HL-60 (cell line): ENCODE measurements at regions not wholly inside any gene's neighbourhood (a gene's known extent, or its start where the extent isn't known, plus 50 kb on each side); places are given as distances from the start of the nearest gene placed in this dataset.

Experiments used
- DNase-seq, 2 experiments: peaks; one replicate each; pipeline ENCODE4 v3.0.0-alpha.2; 2010 to 2020; ENCODE audit warnings: low read depth in 1 of 2, low spot score in 1 of 2
- H3K27ac ChIP-seq: fragments of 250-450 bp; sonication (Bioruptor Pico); replicated peaks from 2 replicates; pipeline ENCODE4 v1.5.1; 2020; ENCODE audit warnings: mild to moderate bottlenecking, moderate library complexity
- H3K27me3 ChIP-seq: fragments of 250-450 bp; sonication (Bioruptor Pico); 2 replicates; pipeline ENCODE4 v1.5.1; 2021; ENCODE audit warnings: mild to moderate bottlenecking, moderate library complexity; ENCODE audit not compliant: insufficient read depth, poor library complexity, severe bottlenecking
- H3K4me3 ChIP-seq: replicated peaks from 2 replicates; pipeline ENCODE4 v1.5.1; 2011; ENCODE audit warnings: mild to moderate bottlenecking, control low read depth, low read length; ENCODE audit not compliant: insufficient read depth
- GABPA ChIP-seq: IDR thresholded peaks from 2 replicates; pipeline ENCODE4 v1.6.1; 2012; ENCODE audit warnings: low read depth
- POLR2AphosphoS5 ChIP-seq: IDR thresholded peaks from 2 replicates; pipeline ENCODE4 v1.6.1; 2012; ENCODE audit warnings: low read depth
- SPI1 ChIP-seq: IDR thresholded peaks from 2 replicates; pipeline ENCODE4 v1.6.1; 2012; ENCODE audit warnings: low read depth, mild to moderate bottlenecking, borderline replicate concordance
- TF ChIP-seq, protein P1 (sequence below): IDR thresholded peaks from 2 replicates; pipeline ENCODE4 v1.6.1; 2012; ENCODE audit warnings: low read depth; ENCODE audit not compliant: insufficient replicate concordance
- TF ChIP-seq, protein P2 (sequence below): IDR thresholded peaks from one replicate; pipeline ENCODE4 v1.5.1; 2011; ENCODE audit warnings: low read length, control low read depth, inconsistent platforms; ENCODE audit not compliant: insufficient read depth

DNA sequence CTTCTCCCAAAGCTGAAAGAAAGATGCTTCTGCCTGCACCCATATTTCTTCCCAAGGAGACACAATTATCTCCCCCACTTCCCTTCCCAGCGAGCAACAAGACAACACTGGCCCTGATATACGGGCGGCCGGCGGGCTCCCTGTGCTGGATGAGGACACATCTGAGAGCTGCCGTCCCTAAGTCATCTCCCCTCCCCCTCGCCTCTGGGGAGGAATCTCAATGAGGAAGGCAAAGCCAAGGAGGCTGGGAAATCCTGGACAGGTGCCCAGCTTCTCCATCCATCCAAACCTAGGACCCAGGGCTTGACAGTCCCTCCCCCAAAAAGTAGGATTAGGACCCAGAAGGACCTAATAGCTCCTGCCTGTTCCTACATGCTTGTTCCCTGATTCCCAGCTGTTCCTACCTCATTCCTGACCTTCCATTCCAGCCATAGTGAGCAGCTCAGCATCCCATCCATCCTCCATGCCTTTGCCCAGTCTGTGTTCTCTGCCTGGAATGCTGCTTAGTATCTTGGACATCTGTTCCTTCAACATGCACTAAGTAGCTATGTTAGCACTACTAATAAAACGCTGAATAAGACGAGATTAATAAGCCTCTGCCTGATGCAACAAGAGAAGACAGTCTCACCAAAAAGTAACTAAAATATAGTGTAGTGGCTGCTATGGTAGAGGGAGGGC, 167.9 kb downstream of the CCT6B start:
- Histone ChIP-seq H3K4me3 (no peak overlapping the region), H3K27ac (no peak overlapping the region), H3K27me3 (no peaks in the 10 kb centered on the region)
- TF ChIP-seq, protein P1, sequence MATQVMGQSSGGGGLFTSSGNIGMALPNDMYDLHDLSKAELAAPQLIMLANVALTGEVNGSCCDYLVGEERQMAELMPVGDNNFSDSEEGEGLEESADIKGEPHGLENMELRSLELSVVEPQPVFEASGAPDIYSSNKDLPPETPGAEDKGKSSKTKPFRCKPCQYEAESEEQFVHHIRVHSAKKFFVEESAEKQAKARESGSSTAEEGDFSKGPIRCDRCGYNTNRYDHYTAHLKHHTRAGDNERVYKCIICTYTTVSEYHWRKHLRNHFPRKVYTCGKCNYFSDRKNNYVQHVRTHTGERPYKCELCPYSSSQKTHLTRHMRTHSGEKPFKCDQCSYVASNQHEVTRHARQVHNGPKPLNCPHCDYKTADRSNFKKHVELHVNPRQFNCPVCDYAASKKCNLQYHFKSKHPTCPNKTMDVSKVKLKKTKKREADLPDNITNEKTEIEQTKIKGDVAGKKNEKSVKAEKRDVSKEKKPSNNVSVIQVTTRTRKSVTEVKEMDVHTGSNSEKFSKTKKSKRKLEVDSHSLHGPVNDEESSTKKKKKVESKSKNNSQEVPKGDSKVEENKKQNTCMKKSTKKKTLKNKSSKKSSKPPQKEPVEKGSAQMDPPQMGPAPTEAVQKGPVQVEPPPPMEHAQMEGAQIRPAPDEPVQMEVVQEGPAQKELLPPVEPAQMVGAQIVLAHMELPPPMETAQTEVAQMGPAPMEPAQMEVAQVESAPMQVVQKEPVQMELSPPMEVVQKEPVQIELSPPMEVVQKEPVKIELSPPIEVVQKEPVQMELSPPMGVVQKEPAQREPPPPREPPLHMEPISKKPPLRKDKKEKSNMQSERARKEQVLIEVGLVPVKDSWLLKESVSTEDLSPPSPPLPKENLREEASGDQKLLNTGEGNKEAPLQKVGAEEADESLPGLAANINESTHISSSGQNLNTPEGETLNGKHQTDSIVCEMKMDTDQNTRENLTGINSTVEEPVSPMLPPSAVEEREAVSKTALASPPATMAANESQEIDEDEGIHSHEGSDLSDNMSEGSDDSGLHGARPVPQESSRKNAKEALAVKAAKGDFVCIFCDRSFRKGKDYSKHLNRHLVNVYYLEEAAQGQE = no peak
- TF ChIP-seq, protein P2, sequence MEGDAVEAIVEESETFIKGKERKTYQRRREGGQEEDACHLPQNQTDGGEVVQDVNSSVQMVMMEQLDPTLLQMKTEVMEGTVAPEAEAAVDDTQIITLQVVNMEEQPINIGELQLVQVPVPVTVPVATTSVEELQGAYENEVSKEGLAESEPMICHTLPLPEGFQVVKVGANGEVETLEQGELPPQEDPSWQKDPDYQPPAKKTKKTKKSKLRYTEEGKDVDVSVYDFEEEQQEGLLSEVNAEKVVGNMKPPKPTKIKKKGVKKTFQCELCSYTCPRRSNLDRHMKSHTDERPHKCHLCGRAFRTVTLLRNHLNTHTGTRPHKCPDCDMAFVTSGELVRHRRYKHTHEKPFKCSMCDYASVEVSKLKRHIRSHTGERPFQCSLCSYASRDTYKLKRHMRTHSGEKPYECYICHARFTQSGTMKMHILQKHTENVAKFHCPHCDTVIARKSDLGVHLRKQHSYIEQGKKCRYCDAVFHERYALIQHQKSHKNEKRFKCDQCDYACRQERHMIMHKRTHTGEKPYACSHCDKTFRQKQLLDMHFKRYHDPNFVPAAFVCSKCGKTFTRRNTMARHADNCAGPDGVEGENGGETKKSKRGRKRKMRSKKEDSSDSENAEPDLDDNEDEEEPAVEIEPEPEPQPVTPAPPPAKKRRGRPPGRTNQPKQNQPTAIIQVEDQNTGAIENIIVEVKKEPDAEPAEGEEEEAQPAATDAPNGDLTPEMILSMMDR = no peak
- TF ChIP-seq SPI1 = no peak
- no peak for TF ChIP-seq GABPA
- TF ChIP-seq POLR2AphosphoS5 = no peak
- DNase-seq = no peak

DNA sequence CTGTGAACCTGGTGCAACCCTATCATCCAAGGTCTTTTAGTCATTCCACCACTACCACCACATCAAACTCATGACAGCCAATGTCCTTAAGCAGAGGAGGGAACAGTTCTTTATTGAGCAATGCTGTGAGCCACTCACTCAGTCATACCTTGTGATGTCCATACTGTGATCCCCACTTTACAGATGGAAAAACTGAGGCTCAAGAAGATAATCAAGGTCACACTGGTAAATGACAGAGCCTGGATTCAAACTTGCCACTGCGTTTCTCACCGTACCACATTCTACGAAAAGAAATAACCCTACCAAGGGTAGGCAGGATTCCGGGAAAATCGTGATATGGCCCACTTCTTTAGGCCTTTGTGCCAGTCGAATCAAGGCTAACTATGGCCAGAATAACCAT, 172.6 kb downstream of the CCT6B start:
- H3K27ac ChIP-seq = no peak overlapping the region
- TF ChIP-seq POLR2AphosphoS5 (no peak), GABPA (no peak), SPI1 (no peak)
- TF ChIP-seq, protein P2 = no peak
- TF ChIP-seq, protein P1 = no peak
- no peak overlapping the region for H3K4me3 ChIP-seq
- no peaks in the 10 kb centered on the region for H3K27me3 ChIP-seq
- no peak for DNase-seq

DNA sequence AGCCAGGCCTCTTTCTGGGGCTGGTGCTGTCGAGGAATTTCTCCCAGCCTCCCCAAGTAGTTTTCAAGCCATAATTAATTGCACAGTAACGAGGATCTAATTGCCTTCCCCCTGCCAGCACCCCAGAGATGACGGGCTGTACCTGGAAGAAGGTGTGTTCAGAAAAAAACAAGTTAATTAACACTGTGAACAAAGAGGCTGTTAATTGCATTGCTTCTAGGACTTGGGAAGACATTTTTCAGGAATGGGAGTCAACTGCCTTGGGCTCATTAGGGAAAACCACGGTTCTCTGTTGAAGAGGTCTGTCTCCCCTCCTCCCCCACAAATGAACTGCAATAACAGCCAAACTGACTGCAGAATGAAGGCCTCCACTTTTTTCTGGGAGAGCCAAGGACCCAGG, 176.7 kb downstream of the CCT6B start:
- Histone ChIP-seq H3K4me3 (no peak overlapping the region), H3K27me3 (no peaks in the 10 kb centered on the region), H3K27ac (no peak overlapping the region)
- DNase-seq = no peak
- TF ChIP-seq POLR2AphosphoS5 (no peak), SPI1 (no peak), GABPA (no peak)
- TF ChIP-seq, protein P1 = no peak
- TF ChIP-seq, protein P2 = no peak
